VCaP (cell line): ENCODE measurements at regions not wholly inside any gene's neighbourhood (a gene's known extent, or its start where the extent isn't known, plus 50 kb on each side); places are given as distances from the start of the nearest gene placed in this dataset.
"Not testable (repeated sequence)": the region's sequence is repeated elsewhere in the genome, so short reads cannot be mapped to it uniquely, and the experiment has no call there.

Experiments
- H3K27ac ChIP-seq: fragments of 450-650 bp; 2 replicates; pipeline ENCODE4 v1.5.1; 2017
- CTCF ChIP-seq: fragments of 450-650 bp; conservative IDR thresholded peaks from 2 replicates; pipeline ENCODE4 v1.5.1; 2017; ENCODE audit warnings: mild to moderate bottlenecking, moderate library complexity

GRCh38 chr10:62492870-62493180 is 118.7 kb downstream of the ZNF365 start:
- TF ChIP-seq CTCF, result no peak
- H3K27ac ChIP-seq, result no peak overlapping the region

GRCh38 chr10:62496925-62497324 is 122.8 kb downstream of the ZNF365 start:
- no peak for TF ChIP-seq CTCF
- no peak overlapping the region for H3K27ac ChIP-seq

- TF ChIP-seq CTCF, result no peak
- H3K27ac ChIP-seq, result no peak overlapping the region
Observed at GRCh38 chr10:62498271-62498670, 124.1 kb downstream of the ZNF365 start.

- not testable (repeated sequence) for H3K27ac ChIP-seq
Observed at GRCh38 chr10:62500116-62500515, 125.9 kb downstream of the ZNF365 start.

GRCh38 chr10:62501547-62501946 is 127.4 kb downstream of the ZNF365 start:
- TF ChIP-seq CTCF, result no peak
- H3K27ac ChIP-seq, result no peak overlapping the region

- no peak for TF ChIP-seq CTCF
- H3K27ac ChIP-seq, result no peak overlapping the region
Observed at GRCh38 chr10:62502995-62503613, 128.9 kb downstream of the ZNF365 start.

- H3K27ac ChIP-seq, result no peak overlapping the region
- TF ChIP-seq CTCF, result no peak
Observed at GRCh38 chr10:62503872-62504271, 129.7 kb downstream of the ZNF365 start.

GRCh38 chr10:62506371-62506770 is 132.2 kb downstream of the ZNF365 start:
- no peak for TF ChIP-seq CTCF

More at GRCh38 chr10:62506371-62506770, 132.2 kb downstream of the ZNF365 start:
- no peak overlapping the region for H3K27ac ChIP-seq
